ENCODE measurements at regions not wholly inside any gene's neighbourhood (a gene's known extent, or its start where the extent isn't known, plus 50 kb on each side); places are given as distances from the start of the nearest gene placed in this dataset.

DNA sequence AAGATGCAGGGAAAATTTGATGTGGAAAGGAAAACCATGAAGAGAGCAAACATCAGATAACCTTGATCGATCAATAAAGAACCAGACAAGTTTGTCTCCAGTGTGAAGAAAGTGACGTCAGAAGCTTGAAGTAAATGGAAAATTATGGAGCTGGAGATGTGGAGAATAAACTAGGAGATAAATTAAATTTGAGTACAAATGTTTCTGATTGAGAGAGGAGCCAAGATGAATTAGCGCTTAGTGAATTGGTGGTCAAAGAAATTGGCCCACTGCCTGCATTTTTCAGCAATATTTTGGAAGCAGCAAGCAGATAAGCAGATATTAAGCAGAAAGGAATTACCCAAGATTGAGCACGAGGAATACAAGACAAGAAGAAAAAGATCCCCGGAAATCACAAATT, 567.3 kb upstream of the ZNF385D start:
- H3K27ac ChIP-seq = no peak overlapping the region
- H3K36me3 ChIP-seq = no peaks in the 10 kb centered on the region
- no peak overlapping the region for H3K4me3 ChIP-seq
- no peaks in the 10 kb centered on the region for H3K27me3 ChIP-seq
- intact Hi-C loops (cut with DNase I) = no loop called here
- H3K9me3 ChIP-seq = peaks cover 0 to 2% of the 10 kb centered on the region in 2 donors
- TF ChIP-seq, protein P1, sequence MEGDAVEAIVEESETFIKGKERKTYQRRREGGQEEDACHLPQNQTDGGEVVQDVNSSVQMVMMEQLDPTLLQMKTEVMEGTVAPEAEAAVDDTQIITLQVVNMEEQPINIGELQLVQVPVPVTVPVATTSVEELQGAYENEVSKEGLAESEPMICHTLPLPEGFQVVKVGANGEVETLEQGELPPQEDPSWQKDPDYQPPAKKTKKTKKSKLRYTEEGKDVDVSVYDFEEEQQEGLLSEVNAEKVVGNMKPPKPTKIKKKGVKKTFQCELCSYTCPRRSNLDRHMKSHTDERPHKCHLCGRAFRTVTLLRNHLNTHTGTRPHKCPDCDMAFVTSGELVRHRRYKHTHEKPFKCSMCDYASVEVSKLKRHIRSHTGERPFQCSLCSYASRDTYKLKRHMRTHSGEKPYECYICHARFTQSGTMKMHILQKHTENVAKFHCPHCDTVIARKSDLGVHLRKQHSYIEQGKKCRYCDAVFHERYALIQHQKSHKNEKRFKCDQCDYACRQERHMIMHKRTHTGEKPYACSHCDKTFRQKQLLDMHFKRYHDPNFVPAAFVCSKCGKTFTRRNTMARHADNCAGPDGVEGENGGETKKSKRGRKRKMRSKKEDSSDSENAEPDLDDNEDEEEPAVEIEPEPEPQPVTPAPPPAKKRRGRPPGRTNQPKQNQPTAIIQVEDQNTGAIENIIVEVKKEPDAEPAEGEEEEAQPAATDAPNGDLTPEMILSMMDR (IDR thresholded peaks at IDR 0.05) = no peak
- ATAC-seq (no peak), DNase-seq (peak in 1 of 4 donors; percentile 21)
- no peaks in the 10 kb centered on the region for H3K4me1 ChIP-seq

DNA sequence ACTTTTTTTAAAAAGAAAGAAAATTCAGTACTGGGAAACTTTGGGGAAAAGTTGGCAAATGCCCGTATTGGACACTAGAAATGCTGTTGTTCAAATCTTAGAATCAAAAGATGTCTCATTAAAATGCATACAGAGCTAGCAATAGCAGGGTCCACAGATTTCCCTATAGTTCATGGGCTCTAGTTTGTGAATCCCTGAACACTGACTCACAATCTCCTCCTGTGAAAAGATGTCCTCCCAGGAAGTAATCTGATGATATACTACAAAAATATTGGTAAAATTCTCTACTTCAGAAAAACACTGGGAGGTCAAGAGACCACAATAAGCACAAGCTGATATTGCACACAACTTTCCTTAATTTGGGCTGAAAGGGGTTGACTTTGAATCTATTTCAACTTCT, 568.4 kb upstream of the ZNF385D start:
- Histone ChIP-seq H3K4me1 (no peaks in the 10 kb centered on the region), H3K9me3 (peaks cover 0 to 2% of the 10 kb centered on the region in 2 donors), H3K4me3 (no peak overlapping the region), H3K36me3 (no peaks in the 10 kb centered on the region), H3K27me3 (no peaks in the 10 kb centered on the region), H3K27ac (no peak overlapping the region)
- intact Hi-C loops (cut with DNase I) = no loop called here
- ATAC-seq (no peak), DNase-seq (no peak)
- TF ChIP-seq, protein P1 (IDR thresholded peaks at IDR 0.05) = no peak

GRCh38 chr3:22322861-22323260, 571.9 kb upstream of the ZNF385D start:
- Histone ChIP-seq H3K4me1 (no peaks in the 10 kb centered on the region), H3K4me3 (no peak overlapping the region), H3K9me3 (no peaks in the 10 kb centered on the region), H3K27me3 (no peaks in the 10 kb centered on the region), H3K27ac (no peak overlapping the region), H3K36me3 (no peaks in the 10 kb centered on the region)
- DNase-seq = no peak
- ATAC-seq = no peak
- intact Hi-C loops (cut with DNase I) = no loop called here
- TF ChIP-seq, protein P1 (IDR thresholded peaks at IDR 0.05) = no peak

DNA sequence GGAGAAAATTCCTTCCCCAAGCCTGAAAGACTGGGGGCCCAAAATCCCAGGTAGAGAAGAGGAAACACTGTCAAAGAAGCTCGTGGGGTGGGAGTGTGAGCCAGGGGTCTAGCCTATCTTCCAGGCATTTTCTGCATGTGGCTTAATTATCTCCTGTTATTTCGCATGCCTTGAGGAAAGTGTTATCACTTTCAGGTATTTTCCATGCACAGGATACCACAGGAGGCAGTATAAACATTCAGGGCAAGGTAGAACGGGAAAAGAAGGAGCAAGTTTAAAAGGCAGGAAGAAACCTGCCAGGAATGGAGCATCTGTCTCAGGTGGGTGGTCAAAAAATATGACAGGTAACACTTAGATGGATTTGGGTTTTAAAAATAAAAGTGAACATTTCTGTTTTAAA, 575.3 kb upstream of the ZNF385D start:
- Histone ChIP-seq H3K27ac (no peak overlapping the region), H3K27me3 (no peaks in the 10 kb centered on the region), H3K4me3 (no peak overlapping the region), H3K4me1 (no peaks in the 10 kb centered on the region), H3K36me3 (no peaks in the 10 kb centered on the region), H3K9me3 (no peaks in the 10 kb centered on the region)
- intact Hi-C loops (cut with DNase I) = no loop called here
- ATAC-seq (no peak), DNase-seq (no peak)
- TF ChIP-seq, protein P1 (IDR thresholded peaks at IDR 0.05) = no peak

DNA sequence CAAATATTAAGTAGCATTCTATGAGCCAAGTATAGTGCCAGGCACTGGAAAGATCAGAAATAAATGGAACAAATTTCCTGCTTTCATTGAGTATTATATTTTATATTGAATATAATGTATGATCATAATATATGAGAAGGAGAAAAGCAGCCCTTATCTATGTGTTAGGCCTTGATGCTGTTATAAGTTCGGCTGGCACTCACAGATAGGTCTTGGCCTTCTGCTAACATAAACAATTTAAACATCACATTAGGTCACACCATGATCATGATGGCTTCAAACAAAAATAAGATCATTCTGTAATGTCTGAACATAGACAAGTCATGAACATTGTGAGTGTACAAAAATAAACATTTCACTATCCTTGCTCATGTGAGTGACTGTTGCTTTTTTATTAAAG, 584.0 kb upstream of the ZNF385D start:
- intact Hi-C loops (cut with DNase I) = no loop called here
- TF ChIP-seq, protein P1 (IDR thresholded peaks at IDR 0.05) = no peak
- Histone ChIP-seq H3K9me3 (no peaks in the 10 kb centered on the region), H3K4me1 (no peaks in the 10 kb centered on the region), H3K36me3 (no peaks in the 10 kb centered on the region), H3K27me3 (no peaks in the 10 kb centered on the region), H3K4me3 (no peak overlapping the region), H3K27ac (no peak overlapping the region)
- ATAC-seq (no peak), DNase-seq (no peak)

All from left lung (tissue), 4 donors.